ENCODE measurements at regions not wholly inside any gene's neighbourhood (a gene's known extent, or its start where the extent isn't known, plus 50 kb on each side); places are given as distances from the start of the nearest gene placed in this dataset.

- no peak for DNase-seq
Observed at GRCh38 chr1:75984781-75985180, 52.6 kb upstream of the ASB17 start.

- DNase-seq = no peak
Observed at GRCh38 chr1:75985827-75986226, 53.6 kb upstream of the ASB17 start.

DNA sequence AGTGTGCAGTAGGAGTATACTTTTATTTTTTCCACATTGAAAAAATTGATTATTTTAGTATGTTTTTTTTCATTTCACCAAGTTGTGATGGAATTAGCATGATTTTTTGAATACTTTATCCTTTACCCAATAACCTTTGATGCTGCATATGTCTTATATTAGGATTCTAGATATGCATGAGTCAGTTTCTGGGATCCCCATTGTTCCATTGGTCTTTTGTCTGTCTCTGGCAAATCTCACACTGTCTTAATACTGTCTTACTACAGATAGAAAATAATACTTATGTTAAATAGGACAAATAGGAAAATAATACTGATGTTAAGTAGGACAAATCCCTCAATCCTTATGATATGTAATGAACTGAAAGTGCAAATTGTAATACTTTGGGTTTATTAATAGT is 54.3 kb upstream of the ASB17 start:
- no peak for DNase-seq

GRCh38 chr1:75989121-75989520 is 56.9 kb upstream of the ASB17 start:
- no peak for DNase-seq

DNA sequence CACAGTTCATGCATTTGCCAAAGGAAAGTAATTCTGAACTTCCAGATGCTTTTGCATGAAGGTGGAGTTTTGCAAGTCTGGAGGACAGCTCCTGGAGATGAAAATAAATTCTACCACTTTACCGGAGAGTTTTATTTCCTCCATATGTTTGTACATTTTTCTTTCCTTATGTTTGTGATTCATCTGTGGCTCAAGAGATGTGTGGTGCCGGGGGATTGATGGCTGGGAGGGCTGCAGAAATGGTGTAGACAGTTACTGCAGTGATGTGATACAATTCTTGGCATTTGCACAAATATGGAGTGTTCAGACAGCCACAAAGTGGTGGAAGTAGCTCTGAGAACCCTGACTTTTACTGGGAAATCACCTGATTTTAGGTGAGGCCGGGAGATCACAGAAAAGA is 58.5 kb upstream of the ASB17 start:
- no peak for DNase-seq

- peak; percentile 45 for DNase-seq
Observed at GRCh38 chr1:75991497-75992114, 59.4 kb upstream of the ASB17 start.

GRCh38 chr1:75992312-75992711 is 60.1 kb upstream of the ASB17 start:
- no peak for DNase-seq

DNA sequence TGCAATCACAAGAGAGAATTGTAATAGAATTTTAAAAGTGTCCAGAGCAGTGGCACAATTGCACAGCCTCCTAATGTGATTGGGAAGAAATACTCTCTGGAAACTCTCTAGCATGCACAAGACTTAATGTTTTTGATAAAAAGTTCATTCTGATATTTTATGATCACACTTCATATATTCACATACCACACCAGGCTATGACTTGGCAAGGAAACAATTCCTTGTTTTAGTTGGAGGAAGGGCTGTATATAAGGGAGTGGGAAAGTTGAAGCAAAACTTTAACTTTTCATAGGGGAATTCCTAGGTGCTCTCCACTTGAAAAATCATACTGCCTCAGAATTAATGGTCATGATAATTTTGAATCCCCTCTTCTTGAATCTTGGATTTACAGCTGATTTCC is 61.5 kb upstream of the ASB17 start:
- DNase-seq = no peak

DNA sequence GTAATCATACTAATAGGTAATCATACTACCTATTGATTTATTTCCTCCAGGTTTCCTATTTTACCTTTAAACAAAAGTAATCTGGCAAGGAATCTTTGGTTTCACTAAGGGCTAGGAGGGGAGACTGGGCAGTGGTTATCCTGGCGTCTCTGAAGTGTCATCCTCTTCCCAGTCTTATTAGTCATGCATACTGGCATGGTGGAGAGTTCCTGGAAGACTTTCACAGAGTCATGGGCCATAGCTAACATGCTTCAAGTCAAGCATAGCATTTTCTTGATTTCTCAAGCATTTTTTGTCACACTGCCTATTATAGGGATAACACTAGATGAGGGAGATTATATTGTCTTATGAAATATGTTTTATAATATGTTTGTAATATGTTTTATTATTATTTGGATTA is 64.0 kb upstream of the ASB17 start:
- DNase-seq = no peak

- no peak for DNase-seq
Observed at GRCh38 chr1:75999034-75999433, 66.8 kb upstream of the ASB17 start.

DNA sequence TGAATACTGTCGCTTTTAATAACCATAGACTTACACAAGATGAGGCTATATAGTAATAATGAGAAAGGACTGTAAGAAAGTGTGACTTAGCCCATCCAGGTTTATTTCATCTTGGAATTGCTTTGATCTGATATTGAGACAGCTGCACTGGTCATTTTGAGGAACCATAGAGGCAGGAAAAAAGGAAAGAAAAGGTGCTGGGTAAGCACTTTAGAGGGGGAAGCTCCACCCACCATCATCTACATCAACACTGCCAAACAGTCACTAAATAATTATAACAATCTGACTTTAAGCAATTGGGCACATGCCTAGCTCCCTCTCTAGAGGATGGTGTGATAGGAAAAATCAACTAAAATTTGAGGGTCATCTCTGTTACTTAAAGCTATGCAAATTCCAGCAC is 70.6 kb upstream of the ST6GALNAC3 start:
- DNase-seq = no peak

DNA sequence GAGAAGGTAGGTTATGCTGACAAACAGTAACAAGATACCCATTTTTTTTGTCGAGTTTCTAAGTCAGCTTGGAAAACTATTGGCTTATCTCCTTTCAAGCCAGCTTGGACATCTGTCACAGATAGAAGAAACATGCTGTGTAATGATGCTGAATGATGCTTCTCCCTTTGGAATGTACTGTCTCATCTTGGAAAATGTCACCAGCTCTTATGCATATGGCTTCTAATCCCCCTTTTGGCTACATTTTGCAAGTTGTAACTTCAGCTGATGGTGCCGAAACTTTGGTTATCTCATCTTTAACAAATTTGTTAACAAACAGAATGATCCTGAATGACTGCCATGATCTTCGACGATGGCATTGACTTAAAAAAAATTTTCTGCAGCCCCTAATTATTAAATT is 68.8 kb upstream of the ST6GALNAC3 start:
- DNase-seq = no peak

DNA sequence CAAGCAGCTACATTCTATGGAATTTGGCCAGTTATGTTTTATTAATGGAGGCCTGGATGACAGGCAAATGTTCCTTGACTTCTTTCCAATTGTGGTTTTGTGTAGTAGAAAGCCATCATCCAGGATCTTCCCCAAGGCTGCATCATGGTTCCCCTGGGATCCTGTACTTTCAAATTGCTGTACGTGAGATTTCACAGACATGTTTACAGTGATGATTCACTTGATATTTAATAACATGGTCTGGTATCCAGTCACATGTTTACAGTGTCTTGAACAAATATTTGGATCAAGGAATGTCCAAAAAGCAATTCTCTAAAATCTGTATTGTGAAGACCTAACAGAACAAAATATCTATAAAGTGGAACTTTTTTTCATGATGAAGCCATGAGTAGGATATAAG is 68.3 kb upstream of the ST6GALNAC3 start:
- DNase-seq = no peak

DNA sequence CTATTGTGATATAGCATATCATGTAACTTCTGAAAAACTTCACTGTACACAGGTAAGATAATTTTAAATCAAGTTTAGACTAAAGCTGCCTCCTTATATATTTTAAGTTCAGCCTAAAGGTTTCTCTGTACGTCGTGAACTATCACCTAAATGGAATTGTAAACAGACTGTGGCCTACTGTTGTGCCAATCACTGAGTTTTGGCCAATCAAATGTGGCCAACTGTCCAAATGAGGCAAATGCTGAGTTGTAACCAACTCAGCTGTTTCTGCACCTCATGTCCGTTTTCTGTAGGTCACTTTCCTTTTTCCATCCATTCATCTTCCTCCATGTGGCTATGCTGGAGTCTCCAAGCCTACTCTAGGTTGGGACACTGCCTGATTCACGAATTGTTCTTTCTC is 63.7 kb upstream of the ST6GALNAC3 start:
- DNase-seq = no peak

DNA sequence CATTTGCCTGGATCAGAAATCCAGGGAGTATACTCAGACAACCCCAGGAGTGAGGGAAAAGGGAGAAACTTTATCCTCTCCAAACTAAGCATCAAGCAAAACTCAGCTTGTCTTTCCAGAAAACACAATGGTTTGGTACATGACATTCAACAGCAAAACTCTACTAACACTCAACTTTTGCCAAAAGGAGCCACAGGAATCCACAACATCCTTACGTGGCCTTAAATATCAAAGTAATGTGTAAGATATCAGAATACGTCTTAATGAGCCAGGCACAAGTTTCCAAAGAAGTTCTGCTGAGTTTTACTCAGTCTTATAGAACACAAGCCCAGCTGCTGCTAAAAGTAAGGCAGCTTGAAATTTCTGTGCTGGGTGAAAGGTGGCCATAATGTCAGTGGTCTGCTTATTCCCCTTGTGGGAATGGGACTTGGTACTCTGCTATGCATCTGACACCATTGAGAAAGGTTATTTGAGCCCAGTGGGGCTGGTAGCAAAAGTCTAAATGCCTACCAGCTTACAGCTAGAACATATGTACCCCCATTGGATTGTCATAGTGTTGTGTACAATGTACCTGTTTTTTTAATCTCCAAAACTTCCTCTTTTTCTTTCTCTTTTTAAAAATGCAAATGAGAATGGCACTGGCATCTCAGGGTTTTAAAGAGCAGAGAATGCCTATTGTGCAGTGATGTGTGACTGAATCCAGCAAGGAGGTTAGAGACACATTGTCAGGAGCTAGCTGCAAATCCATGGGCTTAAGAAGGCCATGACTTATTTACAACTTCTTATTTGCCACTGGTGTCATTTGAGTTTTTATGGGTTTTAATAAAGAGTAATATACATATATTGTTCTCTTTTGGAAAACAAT is 62.0 kb upstream of the ST6GALNAC3 start:
- DNase-seq = peak; percentile 6

DNA sequence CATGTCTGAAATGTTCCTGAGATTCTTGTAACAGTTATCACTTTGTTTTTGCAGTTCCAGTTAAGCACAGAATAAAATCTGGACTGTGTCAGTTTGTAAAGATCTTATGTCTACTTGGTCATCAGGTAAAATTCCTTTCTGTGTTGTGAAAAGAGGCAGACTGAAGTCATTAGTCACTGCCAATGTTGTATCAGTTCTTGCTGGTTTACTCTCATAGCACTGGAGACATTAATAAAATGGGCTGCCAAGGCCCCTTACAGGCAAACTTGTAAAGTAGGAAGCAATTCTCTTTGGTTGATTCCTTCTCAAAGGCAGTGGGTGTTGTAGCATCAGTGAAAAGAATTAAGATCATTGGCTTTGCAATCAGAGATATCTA is 61.4 kb upstream of the ST6GALNAC3 start:
- DNase-seq = no peak

- DNase-seq = no peak
Observed at GRCh38 chr1:76015478-76016103, 59.0 kb upstream of the ST6GALNAC3 start.

- DNase-seq = no peak
Observed at GRCh38 chr1:76018045-76018444, 56.5 kb upstream of the ST6GALNAC3 start.

- no peak for DNase-seq
Observed at GRCh38 chr1:76021846-76022245, 52.7 kb upstream of the ST6GALNAC3 start.

DNA sequence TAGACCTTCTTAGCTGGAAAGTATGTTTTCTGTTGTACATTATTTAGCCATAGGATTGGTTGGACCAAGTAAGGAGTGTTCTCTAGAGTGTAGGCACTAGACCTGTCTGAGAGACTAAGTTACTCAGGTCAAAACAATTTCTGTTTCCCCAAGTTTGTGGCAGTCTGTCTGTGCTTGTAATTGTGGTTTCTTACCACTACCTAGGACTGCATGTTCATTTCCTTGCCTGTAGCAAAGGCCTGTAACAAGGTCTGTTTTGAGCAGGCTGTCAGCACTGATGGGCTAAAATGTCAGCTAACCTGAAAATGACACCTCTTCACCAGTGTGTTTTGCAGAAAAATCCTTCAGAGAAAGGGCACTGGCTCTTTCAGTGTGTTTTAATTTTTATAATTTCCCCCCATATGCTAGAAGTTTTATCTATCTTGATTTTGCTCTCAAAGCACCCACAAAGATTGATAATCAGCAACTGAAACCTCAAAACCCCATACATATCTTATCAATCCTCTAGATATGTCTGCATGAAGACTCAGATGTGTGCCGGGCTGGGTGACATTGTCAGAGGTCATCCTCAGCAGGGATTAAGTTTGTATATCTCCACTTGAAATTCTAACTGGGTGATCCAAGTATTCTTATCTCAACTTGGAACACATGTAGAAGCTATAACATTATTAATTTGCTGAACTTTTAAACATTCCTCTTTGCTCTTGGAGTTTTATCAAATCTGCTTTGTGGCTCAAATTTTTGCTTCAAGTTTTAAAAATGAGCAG is 50.7 kb upstream of the ST6GALNAC3 start:
- no peak for DNase-seq

Data from right kidney (tissue), 1 donor.